Hematopoietic multipotent progenitor cell treated with erythropoietin and hydrocortisone succinate and interleukin-3 and kit ligand, for 4 days (in vitro differentiated cells): ENCODE measurements at regions not wholly inside any gene's neighbourhood (a gene's known extent, or its start where the extent isn't known, plus 50 kb on each side); places are given as distances from the start of the nearest gene placed in this dataset.
A peak's percentile ranks its signal among the peaks of the same experiment; 100 is the strongest.

ENCODE experiments used
- DNase-seq: peaks from one replicate; pipeline ENCODE4 v3.0.0-alpha.2; 2015

DNA sequence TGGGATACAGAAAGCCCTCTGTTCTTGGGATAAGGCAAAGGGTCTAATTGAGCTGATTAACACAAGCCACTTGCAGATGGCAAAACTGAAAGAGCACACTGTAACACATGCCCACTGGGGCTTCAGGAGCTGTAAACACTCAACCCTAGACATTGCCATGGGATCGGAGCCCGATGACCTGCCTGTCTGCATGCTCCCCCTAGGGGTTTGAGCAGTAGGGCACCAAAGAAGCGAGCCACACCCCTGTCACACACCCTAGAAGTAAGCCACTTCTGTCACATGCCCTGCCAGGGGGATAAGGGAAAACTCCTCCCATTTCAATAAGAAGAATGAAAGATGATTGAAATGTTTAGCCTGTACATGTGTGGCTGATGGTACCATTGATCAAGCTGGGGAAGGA lies 81.3 kb upstream of the IRX6 start:
- DNase-seq, result no peak

DNA sequence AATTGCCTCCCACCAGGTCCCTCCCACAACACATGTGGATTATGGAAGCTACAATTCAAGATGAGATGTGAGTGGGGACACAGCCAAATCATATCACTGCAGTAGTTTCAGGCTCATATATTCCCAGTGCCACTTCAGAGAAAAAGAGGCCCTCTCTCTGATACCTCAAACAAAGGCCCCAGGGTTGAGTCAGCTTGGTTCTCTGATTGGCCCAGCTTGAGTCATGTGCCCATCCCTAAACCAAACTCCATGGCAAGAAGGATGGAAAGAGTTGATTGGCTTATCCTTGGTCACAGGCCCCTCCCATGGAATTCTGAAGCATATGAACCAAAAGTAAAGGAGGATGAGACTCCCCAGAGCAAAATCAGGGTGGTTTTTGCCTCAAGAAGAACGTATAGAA lies 75.9 kb upstream of the IRX6 start:
- DNase-seq, result no peak

DNA sequence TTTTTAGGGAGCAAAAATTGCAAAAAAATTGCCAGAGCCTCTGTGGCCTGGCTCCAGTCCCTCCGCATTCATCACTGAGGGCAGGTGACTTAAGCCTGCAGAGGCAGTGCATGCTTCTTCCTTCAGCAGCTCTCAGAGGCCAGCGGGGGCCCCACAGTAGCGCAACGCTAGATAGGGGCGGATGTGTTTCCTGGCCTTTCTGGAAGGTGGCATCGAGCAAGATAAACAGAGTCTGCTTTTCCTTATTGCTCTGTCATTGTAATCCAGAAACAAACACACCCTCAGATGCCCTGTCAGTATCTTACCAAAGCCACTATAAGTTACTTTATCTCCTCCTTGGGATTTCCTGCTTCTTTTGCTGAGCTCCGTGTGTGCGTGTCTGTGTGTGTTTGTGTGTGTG lies 75.5 kb upstream of the IRX6 start:
- DNase-seq, result peak; percentile 75

DNA sequence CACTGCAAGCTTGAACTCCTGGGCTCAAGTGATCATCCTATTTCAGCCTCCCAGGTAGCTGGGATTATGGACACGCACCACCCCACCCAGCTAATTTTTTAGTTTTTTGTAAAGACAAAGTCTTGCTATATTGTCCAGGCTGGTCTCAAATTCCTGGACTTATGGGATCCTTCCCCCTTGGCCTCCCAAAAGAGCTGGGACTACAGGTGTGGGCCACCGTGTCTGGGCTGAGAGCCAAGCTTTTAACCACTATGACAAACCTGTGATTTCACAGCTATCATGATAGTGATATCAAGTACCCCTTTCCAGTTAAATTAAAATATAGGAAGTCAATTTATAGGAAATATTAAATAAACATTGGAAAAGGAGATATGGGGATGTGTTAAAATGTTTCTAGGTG lies 74.6 kb upstream of the IRX6 start:
- DNase-seq, result no peak

DNA sequence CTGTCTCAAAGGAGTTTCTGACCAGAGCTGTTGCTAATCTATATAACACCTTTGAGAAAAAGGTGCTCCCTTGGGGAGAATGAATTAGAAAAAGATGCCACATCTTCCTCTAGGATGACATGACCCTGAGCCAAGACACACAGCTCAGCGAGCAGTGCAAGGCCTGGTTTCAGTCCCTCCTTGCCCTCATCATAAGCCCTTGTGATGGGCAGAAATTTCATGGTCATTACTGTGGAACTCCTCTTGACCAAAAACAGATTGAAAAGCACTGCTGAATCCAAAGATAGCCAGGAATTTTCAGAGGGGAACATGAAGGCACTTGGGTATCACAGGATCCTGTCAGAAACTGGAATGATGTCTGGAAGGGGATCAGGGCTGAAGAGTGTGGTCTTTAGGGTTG lies 74.1 kb upstream of the IRX6 start:
- DNase-seq, result no peak

DNA sequence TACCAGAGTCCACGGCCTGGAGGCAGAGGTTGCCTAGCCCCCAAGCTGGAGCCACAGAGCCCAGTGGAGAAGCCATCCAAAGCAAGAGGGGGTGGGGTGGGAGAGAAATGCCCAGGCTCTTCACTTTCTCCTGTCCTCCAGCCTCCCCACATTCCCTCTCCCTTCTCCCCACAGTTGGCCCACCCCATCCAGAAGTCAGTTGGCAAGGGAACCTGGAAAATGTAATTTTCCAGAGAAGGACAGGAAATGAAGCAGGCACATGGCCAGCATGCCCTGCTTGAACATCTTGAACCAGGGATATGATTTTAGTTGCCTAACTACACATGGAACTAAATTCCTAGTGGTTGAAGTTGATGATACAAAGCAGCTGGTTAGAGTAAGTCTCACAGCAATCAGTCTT lies 73.3 kb upstream of the IRX6 start:
- no peak for DNase-seq

DNA sequence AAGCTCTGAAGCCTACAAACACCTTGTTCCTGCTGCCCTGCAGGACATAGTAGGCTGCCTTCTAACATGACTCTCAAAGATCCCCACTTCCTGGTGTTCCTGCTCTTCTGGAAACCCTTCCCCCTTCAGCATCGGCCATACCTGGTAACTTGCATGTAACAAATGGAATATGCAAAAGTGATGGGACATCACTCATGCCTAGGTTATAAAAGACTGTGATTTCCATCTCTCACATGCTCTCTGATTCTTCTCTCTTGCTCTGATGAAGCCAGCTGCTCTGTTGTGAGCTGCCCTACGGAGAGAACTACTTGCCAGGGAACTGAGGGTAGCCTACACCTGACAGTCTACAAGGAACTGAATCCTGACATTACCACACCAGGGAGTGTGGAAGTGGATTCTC lies 72.9 kb upstream of the IRX6 start:
- no peak for DNase-seq

DNA sequence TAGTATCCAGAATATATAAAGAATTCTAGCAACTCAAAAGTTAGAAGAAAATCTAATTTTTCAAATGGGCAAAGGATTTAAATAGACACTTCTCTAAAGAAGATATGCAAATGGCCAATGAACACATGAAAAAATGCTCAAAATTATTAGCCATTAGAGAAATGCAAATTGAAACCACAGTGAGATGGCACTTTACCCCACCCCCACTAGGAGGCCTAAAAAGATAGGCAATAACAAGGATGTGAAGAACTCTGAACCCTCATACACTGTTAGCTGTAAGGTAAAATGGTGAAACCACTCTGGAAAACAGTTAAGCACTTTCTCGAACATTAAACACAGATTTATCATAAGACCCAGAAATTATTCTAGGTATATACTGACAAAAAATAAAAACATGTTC lies 71.4 kb upstream of the IRX6 start:
- no peak for DNase-seq

DNA sequence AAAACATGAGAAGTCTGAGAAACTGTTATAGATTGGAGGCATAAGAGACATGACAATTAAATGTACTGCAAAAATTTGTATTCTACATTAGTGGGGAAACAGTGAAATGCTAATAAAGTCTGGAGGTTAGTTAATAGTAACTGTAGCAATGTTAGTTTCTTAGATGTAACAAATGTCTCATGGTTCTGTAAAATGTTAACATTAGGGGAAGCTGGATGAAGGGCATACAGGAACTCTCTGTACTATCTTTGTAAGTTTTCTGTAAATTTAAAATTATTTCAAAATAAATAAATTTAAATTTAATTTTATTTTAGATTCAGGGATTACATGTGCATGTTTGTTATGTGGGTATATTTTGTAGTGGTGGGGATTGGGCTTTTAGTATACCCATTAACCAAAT lies 70.0 kb upstream of the IRX6 start:
- no peak for DNase-seq

DNA sequence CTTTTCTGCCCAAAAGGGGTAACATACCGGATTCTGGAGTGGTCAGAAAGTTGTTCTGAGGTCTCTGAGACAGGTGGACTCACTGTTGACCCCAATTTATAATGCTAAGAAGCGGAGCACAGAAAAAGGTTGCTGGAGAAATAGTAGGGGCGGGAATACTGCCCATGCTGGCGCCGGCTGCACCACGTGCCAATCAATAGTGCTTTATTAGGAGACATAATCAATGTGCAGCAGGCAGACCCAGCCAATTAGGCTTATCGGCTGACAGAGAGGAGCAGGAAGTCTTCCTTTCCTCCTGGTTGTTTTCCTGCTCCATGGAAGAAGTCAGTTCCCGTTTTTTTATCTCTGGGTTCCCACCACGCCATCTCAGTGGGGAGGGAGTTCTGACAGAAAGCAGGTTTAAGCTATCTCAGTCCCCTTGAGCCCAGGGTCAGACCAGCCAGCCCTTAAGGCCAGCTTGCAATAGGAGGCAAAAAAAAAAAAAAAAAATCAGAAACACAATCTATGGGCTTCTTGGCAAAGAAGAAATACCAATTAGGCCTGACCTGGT lies 68.2 kb upstream of the IRX6 start:
- DNase-seq, result no peak

DNA sequence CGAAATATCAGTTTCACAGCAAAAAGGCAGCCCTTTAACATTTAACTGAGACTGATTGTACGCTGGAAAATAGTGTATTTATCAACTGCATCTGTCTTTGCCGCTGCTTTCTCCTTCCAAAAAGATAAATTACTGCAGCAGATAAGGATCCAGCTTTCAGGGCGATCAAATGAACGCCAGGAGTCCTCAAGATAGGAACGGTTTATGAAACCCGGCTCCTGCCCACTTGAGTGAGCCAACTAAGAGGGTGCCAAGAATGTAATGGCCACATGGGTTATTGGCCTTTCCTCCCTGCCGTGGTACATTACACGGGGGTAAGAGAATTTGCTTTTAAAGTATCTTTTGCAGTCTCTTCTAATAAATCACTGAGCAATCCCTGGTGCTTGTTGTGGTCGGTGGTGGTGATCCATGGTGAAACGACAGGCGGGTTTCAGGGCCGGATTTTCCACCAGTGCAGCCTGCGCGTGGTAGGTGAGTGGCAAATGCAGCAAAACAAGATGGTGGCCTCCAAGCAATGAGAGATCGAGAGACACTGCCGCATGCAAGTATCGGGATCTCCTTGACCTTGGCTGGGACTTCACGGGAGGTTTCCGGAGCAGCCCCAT lies 67.5 kb upstream of the IRX6 start:
- no peak for DNase-seq

DNA sequence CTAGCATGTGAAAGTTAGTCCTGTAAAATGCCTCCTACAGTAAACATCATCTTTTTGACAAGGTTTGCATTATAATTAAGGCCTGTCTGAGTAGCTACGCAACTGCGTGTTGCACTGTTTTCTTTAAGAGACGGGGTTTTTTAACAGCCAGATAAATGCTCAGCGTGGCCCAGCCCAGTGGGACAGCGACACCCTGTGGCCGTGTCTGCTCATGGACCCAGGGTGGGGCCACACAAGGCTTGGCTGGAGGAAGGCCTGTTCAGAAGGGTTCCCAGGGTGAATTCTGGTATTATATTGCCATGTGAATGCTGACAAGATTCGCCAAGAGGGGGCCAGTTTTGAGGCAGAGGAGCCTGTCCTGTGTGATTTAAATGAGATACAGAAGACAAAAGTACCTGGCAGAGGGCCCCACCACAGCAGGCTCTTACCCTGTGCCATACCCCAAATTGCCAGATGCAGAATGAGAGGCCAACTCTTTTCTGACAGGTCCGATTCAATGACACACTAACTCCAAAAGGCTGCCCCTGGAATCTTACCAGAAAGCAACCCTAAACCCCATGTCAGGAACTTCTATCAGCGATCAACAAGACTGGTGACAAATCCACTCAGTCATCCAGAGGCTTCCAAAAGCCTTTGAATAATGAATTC lies 65.9 kb upstream of the IRX6 start:
- peak; percentile 80 for DNase-seq

DNA sequence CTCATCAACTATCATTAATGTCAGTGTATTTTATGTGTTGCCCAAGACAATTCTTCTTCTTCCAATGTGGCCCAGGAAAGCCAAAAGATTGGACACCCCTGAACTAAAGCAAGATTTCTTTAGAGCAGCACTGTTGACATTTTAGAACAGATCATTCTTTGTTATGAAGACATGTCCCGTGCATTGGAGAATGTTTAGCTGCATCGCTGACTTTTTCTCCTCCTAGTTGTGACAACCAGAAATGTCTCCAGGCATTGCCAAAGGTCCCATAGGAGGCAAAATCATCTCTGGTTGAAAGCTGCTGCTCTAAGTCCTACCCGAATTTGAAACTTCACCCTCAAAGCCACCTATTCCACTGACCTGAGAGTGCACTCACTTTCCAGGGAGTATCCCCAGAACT lies 62.7 kb upstream of the IRX6 start:
- no peak for DNase-seq

DNA sequence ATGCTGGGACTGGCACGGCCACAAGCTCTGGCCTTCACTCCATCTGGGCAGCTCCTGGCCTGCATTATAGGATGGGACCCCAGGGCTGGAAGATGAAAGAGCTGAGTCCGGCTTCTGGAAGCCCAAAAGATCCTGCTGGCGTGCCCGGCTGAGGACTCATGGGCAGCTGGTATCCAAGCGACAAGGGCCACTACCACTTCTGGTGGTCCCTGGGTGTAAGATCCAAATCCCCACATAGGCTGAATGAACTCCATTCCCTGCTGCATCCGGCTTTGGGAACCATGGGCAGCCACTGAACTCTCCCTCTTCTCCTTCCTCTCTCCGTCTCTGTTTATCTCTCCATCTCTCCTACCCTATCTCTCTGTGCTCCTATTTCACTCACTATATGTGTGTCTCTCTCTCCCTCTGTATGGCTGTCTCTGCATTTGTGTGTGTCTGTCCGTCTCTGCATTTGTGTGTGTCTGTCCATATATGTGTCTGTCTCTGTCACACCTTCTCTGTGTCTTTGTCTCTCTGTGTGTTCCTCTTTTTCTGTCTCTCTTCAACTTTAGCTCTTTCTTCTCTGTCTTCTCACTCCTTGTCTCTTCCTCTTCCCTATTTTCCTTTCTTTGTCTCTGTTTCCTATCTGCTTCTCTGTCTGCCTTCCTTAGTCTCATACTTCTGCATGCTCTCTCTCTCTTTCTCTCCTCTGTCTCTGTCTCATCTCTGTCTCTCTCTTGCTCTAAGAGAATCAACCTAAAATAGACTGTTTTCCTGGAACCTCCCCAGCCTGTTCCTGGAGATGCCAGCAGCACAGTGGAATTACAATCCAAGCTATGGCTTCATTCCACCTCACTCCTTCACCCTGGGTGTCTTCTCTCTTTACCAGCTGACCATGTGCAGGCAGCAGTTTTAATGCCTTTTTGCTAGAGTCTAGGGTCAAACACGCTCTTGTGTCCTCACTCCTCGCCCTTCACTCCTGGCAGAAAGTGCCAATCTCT lies 60.4 kb upstream of the IRX6 start:
- DNase-seq, result no peak

DNA sequence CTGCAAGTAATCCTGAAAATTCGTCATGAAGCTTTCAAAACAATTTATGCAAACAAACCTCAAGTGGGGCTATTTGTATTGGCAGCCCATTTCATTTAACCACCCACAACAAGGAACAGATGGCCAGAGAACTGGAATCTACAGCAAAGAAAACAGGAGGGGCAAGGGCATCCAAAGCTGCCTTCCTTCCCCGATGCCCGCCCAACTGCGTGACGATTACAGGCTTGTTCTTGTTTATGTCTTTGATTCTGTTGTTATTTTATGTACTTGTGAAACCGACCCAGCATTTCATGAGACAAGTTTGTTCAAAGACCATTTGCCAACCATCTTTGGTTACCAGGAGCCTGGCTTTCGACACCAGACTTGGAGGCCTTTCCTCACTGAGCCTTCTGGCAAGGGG lies 59.1 kb upstream of the IRX6 start:
- no peak for DNase-seq

DNA sequence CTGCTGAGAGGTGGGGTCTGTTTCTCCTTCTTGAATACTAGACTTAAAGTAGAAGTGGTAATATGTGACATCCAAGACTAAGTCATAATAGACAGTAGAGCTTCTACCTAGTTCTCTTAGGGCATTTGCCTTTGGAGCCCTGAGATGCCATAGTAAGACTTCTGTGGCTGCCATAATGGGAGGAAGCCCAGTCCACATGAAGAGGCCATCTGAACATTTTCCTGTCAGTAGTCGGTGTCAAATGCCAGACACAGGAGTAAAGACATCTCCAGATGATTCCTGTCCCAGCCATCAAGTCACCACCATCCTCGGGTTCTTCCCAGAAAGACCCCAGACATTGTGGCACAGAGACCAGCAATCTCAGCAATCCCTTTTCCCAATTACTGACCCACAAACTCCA lies 58.1 kb upstream of the IRX6 start:
- no peak for DNase-seq

DNA sequence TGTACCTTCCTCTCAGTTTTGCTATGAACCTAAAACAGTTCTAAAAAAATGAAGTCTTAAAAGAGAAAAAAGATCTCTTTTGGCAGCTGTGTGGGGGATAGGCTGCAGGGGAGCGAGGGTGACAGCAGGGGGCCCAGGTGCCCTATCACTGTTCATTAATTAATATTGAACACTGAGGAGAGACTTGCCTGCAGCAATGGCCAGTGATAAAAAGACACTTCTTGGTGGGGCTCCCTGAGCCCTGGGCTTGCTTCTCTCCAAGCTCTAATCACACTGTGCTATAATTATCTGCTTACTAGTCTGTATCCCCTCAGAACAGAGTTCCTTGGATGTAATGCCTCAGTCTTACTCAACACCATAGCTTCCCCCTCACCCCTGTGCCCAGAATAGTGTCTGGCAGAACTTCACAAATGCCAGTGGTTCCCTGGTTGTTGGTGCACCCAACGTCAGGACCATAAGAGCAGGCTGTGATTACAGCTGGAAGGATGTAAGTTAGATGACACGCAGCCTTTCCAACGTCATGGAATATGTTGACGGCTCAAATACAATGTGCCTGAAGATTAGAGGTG lies 52.0 kb upstream of the IRX6 start:
- DNase-seq, result no peak

DNA sequence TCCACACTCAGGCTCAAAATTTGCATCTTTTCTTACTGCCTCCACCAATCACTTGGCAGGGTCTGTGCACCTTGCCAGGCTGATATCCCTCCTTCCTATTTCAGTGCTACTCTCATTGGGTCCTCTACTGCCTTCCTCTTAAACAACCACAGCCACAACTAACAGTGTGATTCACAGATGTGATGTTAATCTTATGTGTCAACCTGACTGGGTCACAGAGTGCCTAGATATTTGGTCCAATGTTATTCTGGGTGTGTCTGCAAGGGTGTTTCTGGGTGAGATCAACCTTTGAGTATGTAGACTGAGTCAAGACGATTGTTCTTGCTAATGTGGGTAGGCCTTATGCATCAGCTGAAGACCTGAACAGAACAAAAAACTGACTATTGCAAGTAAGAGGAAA lies 51.3 kb upstream of the IRX6 start:
- no peak for DNase-seq

DNA sequence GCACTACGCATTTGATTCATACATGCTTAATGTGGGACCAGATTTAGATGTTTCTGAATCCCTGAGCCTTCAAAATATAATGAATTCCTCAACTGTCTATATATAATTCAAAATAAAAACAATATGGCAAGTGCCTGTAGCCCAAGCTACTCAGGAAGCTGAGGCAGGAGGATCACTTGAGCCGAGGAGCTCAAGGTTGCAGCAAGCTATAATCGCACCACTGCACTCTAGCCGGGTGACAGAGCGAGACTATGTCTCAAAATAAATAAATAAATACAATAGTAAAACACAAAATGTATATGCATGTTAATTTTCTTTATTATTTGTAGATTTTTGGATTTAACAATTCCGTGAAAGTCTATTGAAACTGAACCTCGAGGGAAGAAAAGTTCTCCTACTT lies 50.6 kb upstream of the IRX6 start:
- DNase-seq, result no peak

DNA sequence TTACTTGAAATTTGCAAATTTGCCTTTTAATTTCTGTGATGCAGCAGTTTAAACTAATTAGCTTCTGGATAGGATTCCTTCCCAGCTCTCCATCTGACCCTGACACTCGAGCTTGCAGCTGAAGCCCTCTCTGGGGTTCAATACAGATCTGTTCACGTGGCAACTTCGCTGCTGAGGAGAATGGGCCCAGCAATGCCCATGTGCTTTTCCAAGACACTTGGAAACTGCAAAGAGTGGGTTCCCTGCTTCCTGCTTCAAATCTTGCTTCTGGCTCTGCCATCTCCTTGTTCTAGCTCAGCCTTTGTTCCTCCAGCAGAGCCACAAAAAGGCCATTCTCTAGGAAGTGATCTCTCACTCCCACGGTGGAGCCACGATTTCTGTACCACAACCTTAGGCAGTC lies 50.0 kb upstream of the IRX6 start:
- DNase-seq, result no peak
